22Rv1 (cell line): ENCODE measurements at regions not wholly inside any gene's neighbourhood (a gene's known extent, or its start where the extent isn't known, plus 50 kb on each side); places are given as distances from the start of the nearest gene placed in this dataset.

Experiments
- H3K27ac ChIP-seq: fragments of 450-650 bp; 2 replicates; pipeline ENCODE4 v1.5.1; 2017
- CTCF ChIP-seq: fragments of 450-650 bp; IDR thresholded peaks from 2 replicates; pipeline ENCODE4 v1.5.1; 2017; ENCODE audit warnings: mild to moderate bottlenecking
- ZFX ChIP-seq: fragments of 450-650 bp; IDR thresholded peaks from 2 replicates; pipeline ENCODE4 v1.6.1; 2017; ENCODE audit warnings: antibody characterized with exemption, borderline replicate concordance

DNA sequence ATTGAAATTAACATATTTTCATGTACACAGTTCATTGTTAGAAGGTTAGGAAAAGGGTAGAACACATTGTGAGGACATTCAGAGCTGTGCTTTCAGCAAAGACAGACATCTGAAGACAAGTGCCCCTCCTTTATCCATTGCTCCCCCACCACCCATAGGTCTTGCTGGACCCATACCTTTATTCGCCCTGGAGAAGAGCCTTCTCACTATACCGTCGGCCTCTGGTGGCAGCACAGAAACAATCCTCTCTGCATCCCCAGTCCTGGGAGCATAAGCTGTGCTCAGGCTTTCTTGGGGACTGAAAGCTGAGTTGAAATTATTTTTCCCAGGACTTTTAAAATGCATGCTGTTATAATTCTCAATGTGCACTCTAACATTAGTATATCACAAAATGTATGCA is 372.3 kb downstream of the EPHA7 start:
- no peak overlapping the region for H3K27ac ChIP-seq
- TF ChIP-seq ZFX = no peak

- TF ChIP-seq CTCF = no peak
- no peak for TF ChIP-seq ZFX
- H3K27ac ChIP-seq = no peak overlapping the region
Measured at GRCh38 chr6:93045156-93045555, 374.2 kb downstream of the EPHA7 start.

- no peak for TF ChIP-seq CTCF
- H3K27ac ChIP-seq = no peak overlapping the region
Measured at GRCh38 chr6:93040375-93040774, 379.0 kb downstream of the EPHA7 start.

DNA sequence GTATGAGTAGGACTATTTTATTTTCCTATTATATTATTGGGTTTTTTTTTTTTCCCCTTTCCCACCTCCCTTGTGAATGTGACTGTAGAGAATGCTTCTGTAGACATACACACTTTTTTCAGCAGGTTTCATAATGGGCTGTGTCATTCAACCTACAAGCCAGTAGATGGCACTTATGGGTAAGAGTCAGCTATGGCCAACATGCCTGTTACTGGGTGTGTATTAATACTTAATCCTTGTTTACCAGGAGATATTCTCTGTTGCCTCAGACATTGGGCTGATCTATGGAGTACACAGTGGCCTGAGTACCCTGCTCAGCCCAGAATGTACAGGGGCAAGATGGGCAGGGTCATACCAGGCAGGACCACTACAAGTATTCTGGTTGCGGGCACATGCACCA is 382.5 kb downstream of the EPHA7 start:
- TF ChIP-seq ZFX = no peak
- TF ChIP-seq CTCF = peak; percentile 64

GRCh38 chr6:93035756-93036155 is 383.6 kb downstream of the EPHA7 start:
- TF ChIP-seq ZFX (no peak), CTCF (no peak)
- H3K27ac ChIP-seq = no peak overlapping the region

More for the DNA sequence above, 382.5 kb downstream of the EPHA7 start:
- H3K27ac ChIP-seq = no peak overlapping the region

- no peak for TF ChIP-seq CTCF
- H3K27ac ChIP-seq = no peak overlapping the region
Measured at GRCh38 chr6:93021235-93021915, 398.0 kb downstream of the EPHA7 start.

GRCh38 chr6:93017626-93018025 is 401.7 kb downstream of the EPHA7 start:
- no peak overlapping the region for H3K27ac ChIP-seq
- no peak for TF ChIP-seq ZFX
- peak; percentile 5 for TF ChIP-seq CTCF

- no peak overlapping the region for H3K27ac ChIP-seq
- peak; percentile 45; the same call in 1 of the 2 replicates for TF ChIP-seq CTCF
- TF ChIP-seq ZFX = no peak
Measured at GRCh38 chr6:93017213-93017612, 402.1 kb downstream of the EPHA7 start.
